BE2C (cell line): ENCODE measurements at regions not wholly inside any gene's neighbourhood (a gene's known extent, or its start where the extent isn't known, plus 50 kb on each side); places are given as distances from the start of the nearest gene placed in this dataset.
"Not testable (repeated sequence)": the region's sequence is repeated elsewhere in the genome, so short reads cannot be mapped to it uniquely, and the experiment has no call there.

Source experiments
- DNase-seq: peaks from one replicate; pipeline ENCODE4 v3.0.0-alpha.2; 2020
- H3K27me3 ChIP-seq: fragments of 250-450 bp; sonication (Bioruptor Pico); 2 replicates; pipeline ENCODE4 v1.5.1; 2020; ENCODE audit warnings: mild to moderate bottlenecking
- H3K36me3 ChIP-seq: fragments of 250-450 bp; sonication (Bioruptor Pico); 2 replicates; pipeline ENCODE4 v1.5.1; 2020; ENCODE audit warnings: mild to moderate bottlenecking
- H3K4me1 ChIP-seq: fragments of 250-450 bp; sonication (Bioruptor Pico); 2 replicates; pipeline ENCODE4 v1.5.1; 2020
- H3K4me3 ChIP-seq: 2 replicates; pipeline ENCODE4 v1.5.1; 2011; ENCODE audit warnings: low read depth, low read length
- H3K9me3 ChIP-seq: fragments of 250-450 bp; sonication (Bioruptor Pico); 2 replicates; pipeline ENCODE4 v1.5.1; 2020
- CTCF ChIP-seq: IDR thresholded peaks from 2 replicates; pipeline ENCODE4 v1.5.1; 2012; ENCODE audit warnings: mild to moderate bottlenecking, low read depth, low read length

GRCh38 chr7:145839814-145840213 is 276.8 kb upstream of the CNTNAP2 start:
- H3K27me3 ChIP-seq = no peaks in the 10 kb centered on the region
- H3K9me3 ChIP-seq = peaks cover 2% of the 10 kb centered on the region; the same call in 1 of the 2 replicates
- H3K4me1 ChIP-seq = no peaks in the 10 kb centered on the region
- H3K4me3 ChIP-seq = no peak overlapping the region
- no peak for DNase-seq
- no peak for TF ChIP-seq CTCF
- H3K36me3 ChIP-seq = no peaks in the 10 kb centered on the region

- Histone ChIP-seq H3K9me3 (no peaks in the 10 kb centered on the region), H3K4me3 (no peak overlapping the region), H3K4me1 (no peaks in the 10 kb centered on the region), H3K27me3 (no peaks in the 10 kb centered on the region), H3K36me3 (no peaks in the 10 kb centered on the region)
- no peak for TF ChIP-seq CTCF
- no peak for DNase-seq
Measured at GRCh38 chr7:145831616-145832206, 284.9 kb upstream of the CNTNAP2 start.

GRCh38 chr7:145817687-145818086 is 298.9 kb upstream of the CNTNAP2 start:
- no peak for TF ChIP-seq CTCF
- Histone ChIP-seq H3K9me3 (no peaks in the 10 kb centered on the region), H3K36me3 (no peaks in the 10 kb centered on the region), H3K27me3 (no peaks in the 10 kb centered on the region), H3K4me1 (no peaks in the 10 kb centered on the region), H3K4me3 (no peak overlapping the region)
- no peak for DNase-seq

- Histone ChIP-seq H3K27me3 (no peaks in the 10 kb centered on the region), H3K36me3 (no peaks in the 10 kb centered on the region), H3K4me1 (no peaks in the 10 kb centered on the region), H3K9me3 (peaks cover 2% of the 10 kb centered on the region; the same call in 1 of the 2 replicates), H3K4me3 (no peak overlapping the region)
- DNase-seq = no peak
- no peak for TF ChIP-seq CTCF
Measured at GRCh38 chr7:145812218-145812617, 304.4 kb upstream of the CNTNAP2 start.

- H3K27me3 ChIP-seq, H3K9me3 ChIP-seq, H3K4me3 ChIP-seq, H3K36me3 ChIP-seq, H3K4me1 ChIP-seq, DNase-seq: not testable (repeated sequence)
Measured at GRCh38 chr7:145805496-145805895, 311.1 kb upstream of the CNTNAP2 start.

- Histone ChIP-seq H3K4me1 (no peaks in the 10 kb centered on the region), H3K36me3 (no peaks in the 10 kb centered on the region), H3K9me3 (no peaks in the 10 kb centered on the region), H3K4me3 (no peak overlapping the region), H3K27me3 (no peaks in the 10 kb centered on the region)
- no peak for TF ChIP-seq CTCF
- no peak for DNase-seq
Measured at GRCh38 chr7:145797507-145797906, 319.1 kb upstream of the CNTNAP2 start.

GRCh38 chr7:145795132-145795531 is 321.5 kb upstream of the CNTNAP2 start:
- H3K9me3 ChIP-seq = no peaks in the 10 kb centered on the region
- no peaks in the 10 kb centered on the region for H3K27me3 ChIP-seq
- no peaks in the 10 kb centered on the region for H3K36me3 ChIP-seq
- no peak overlapping the region for H3K4me3 ChIP-seq
- DNase-seq = no peak
- TF ChIP-seq CTCF = no peak
- H3K4me1 ChIP-seq = no peaks in the 10 kb centered on the region
